Hepatocyte (in vitro differentiated cells): ENCODE measurements at regions not wholly inside any gene's neighbourhood (a gene's known extent, or its start where the extent isn't known, plus 50 kb on each side); places are given as distances from the start of the nearest gene placed in this dataset.

Experiments
- DNase-seq: peaks from one replicate; pipeline ENCODE4 v3.0.0-alpha.2; 2016; ENCODE audit warnings: low spot score
- H2AFZ ChIP-seq: fragments of 200-600 bp; sonication (generic); 2 replicates; pipeline ENCODE4 v1.6.0; 2016; ENCODE audit warnings: antibody characterized with exemption, mild to moderate bottlenecking
- H3K27ac ChIP-seq: fragments of 200-600 bp; sonication (generic); 2 replicates; pipeline ENCODE4 v1.5.1; 2016; ENCODE audit warnings: mild to moderate bottlenecking
- H3K27me3 ChIP-seq: fragments of 200-600 bp; sonication (generic); 2 replicates; pipeline ENCODE4 v1.6.1; 2016
- H3K36me3 ChIP-seq: fragments of 200-600 bp; sonication (generic); replicated peaks from 2 replicates; pipeline ENCODE4 v1.5.1; 2016; ENCODE audit warnings: low read depth; ENCODE audit not compliant: insufficient read depth
- H3K4me1 ChIP-seq: fragments of 200-600 bp; sonication (generic); 2 replicates; pipeline ENCODE4 v1.5.1; 2016; ENCODE audit warnings: mild to moderate bottlenecking, moderate library complexity; ENCODE audit not compliant: insufficient read depth
- H3K4me2 ChIP-seq: fragments of 200-600 bp; sonication (generic); 2 replicates; pipeline ENCODE4 v1.6.0; 2016
- H3K4me3 ChIP-seq: fragments of 200-600 bp; sonication (generic); 2 replicates; pipeline ENCODE4 v1.5.1; 2016; ENCODE audit warnings: mild to moderate bottlenecking
- H3K79me2 ChIP-seq: fragments of 200-600 bp; sonication (generic); 2 replicates; pipeline ENCODE4 v1.6.0; 2017; ENCODE audit warnings: mild to moderate bottlenecking
- H3K9me2 ChIP-seq: fragments of 200-600 bp; sonication (generic); replicated peaks from 2 replicates; pipeline ENCODE4 v1.6.0; 2017; ENCODE audit warnings: mild to moderate bottlenecking; ENCODE audit not compliant: insufficient read depth
- H3K9me3 ChIP-seq: fragments of 200-600 bp; sonication (generic); 2 replicates; pipeline ENCODE4 v1.5.1; 2016; ENCODE audit warnings: low read depth, mild to moderate bottlenecking
- H4K20me1 ChIP-seq: fragments of 200-600 bp; sonication (generic); 2 replicates; pipeline ENCODE4 v1.6.0; 2016; ENCODE audit warnings: mild to moderate bottlenecking; ENCODE audit not compliant: insufficient read depth, poor library complexity, severe bottlenecking
- CTCF ChIP-seq: fragments of 200-600 bp; sonication (generic); IDR thresholded peaks from 2 replicates; pipeline ENCODE4 v1.5.1; 2016; ENCODE audit warnings: antibody characterized with exemption, mild to moderate bottlenecking; ENCODE audit not compliant: poor library complexity
- EZH2 ChIP-seq: fragments of 200-600 bp; sonication (generic); IDR thresholded peaks from 2 replicates; pipeline ENCODE4 v1.6.1; 2016; ENCODE audit warnings: antibody characterized with exemption, mild to moderate bottlenecking, borderline replicate concordance
- EZH2phosphoT487 ChIP-seq: fragments of 200-600 bp; sonication (generic); IDR thresholded peaks from one replicate; pipeline ENCODE4 v1.6.1; 2018; ENCODE audit warnings: antibody characterized with exemption, mild to moderate bottlenecking, low read depth, moderate library complexity; ENCODE audit not compliant: unreplicated experiment, severe bottlenecking
- WGBS: methylation state at CpG from one replicate; pipeline ENCODE4 v1.1.6; 2016; ENCODE audit warnings: low lambda C conversion rate; ENCODE audit errors: missing lambda C conversion rate; 5-methylcytosine and 5-hydroxymethylcytosine counted together

GRCh38 chr6:22222469-22222868 lies 74.4 kb downstream of the PRL start:
- H3K9me2 ChIP-seq: no peaks in the 10 kb centered on the region
- H3K36me3 ChIP-seq: no peaks in the 10 kb centered on the region
- no peak overlapping the region for H3K27ac ChIP-seq
- no peaks in the 10 kb centered on the region for H4K20me1 ChIP-seq
- WGBS: 65% methylated on average over 5 of the region's 6 CpGs
- H3K79me2 ChIP-seq: no peaks in the 10 kb centered on the region
- no peak overlapping the region for H2AFZ ChIP-seq
- H3K4me3 ChIP-seq: no peak overlapping the region
- no peak overlapping the region for H3K4me2 ChIP-seq
- no peaks in the 10 kb centered on the region for H3K9me3 ChIP-seq
- no peak for DNase-seq
- TF ChIP-seq EZH2: no peak
- TF ChIP-seq CTCF: no peak
- TF ChIP-seq EZH2phosphoT487: no peak
- peaks cover 7% of the 10 kb centered on the region for H3K4me1 ChIP-seq
- no peaks in the 10 kb centered on the region for H3K27me3 ChIP-seq

GRCh38 chr6:22227824-22228610 lies 68.8 kb downstream of the PRL start:
- Histone ChIP-seq H3K27ac (no peak overlapping the region), H3K79me2 (no peaks in the 10 kb centered on the region), H3K4me2 (no peak overlapping the region), H3K9me3 (no peaks in the 10 kb centered on the region), H2AFZ (no peak overlapping the region), H4K20me1 (no peaks in the 10 kb centered on the region), H3K36me3 (no peaks in the 10 kb centered on the region), H3K4me1 (no peaks in the 10 kb centered on the region), H3K27me3 (no peaks in the 10 kb centered on the region), H3K9me2 (no peaks in the 10 kb centered on the region), H3K4me3 (no peak overlapping the region)
- TF ChIP-seq CTCF (no peak), EZH2phosphoT487 (no peak), EZH2 (no peak)
- DNase-seq: no peak
- WGBS: 90% methylated on average over 2 of the region's 2 CpGs

- Histone ChIP-seq H3K4me1 (no peaks in the 10 kb centered on the region), H3K4me3 (no peak overlapping the region), H3K27me3 (no peaks in the 10 kb centered on the region), H4K20me1 (no peaks in the 10 kb centered on the region), H3K27ac (no peak overlapping the region), H3K79me2 (no peaks in the 10 kb centered on the region), H3K4me2 (no peak overlapping the region), H2AFZ (no peak overlapping the region), H3K9me2 (no peaks in the 10 kb centered on the region), H3K9me3 (no peaks in the 10 kb centered on the region), H3K36me3 (no peaks in the 10 kb centered on the region)
- WGBS: 91% methylated on average over 7 of the region's 7 CpGs
- TF ChIP-seq CTCF: no peak
- TF ChIP-seq EZH2phosphoT487: no peak
- TF ChIP-seq EZH2: no peak
- DNase-seq: no peak
Measured at GRCh38 chr6:22231050-22231449, 65.8 kb downstream of the PRL start.
